Mucosa of descending colon (tissue), 3 donors: ENCODE measurements at regions not wholly inside any gene's neighbourhood (a gene's known extent, or its start where the extent isn't known, plus 50 kb on each side); places are given as distances from the start of the nearest gene placed in this dataset.
"Not testable (repeated sequence)": the region's sequence is repeated elsewhere in the genome, so short reads cannot be mapped to it uniquely, and the experiment has no call there.

Source experiments
- ATAC-seq: fragments of 200-7000 bp; cut with Tn5 transposase; one replicate; pipeline ENCODE4 v1.9.1; 2020; ENCODE audit warnings: mild to moderate bottlenecking, moderate library complexity
- DNase-seq, 3 donors: peaks; one replicate each; pipeline ENCODE4 v3.0.0-alpha.2; 2020
- H3K36me3 ChIP-seq: fragments of 200-600 bp; one replicate; pipeline ENCODE4 v1.8.0; 2021; ENCODE audit warnings: low read depth, mild to moderate bottlenecking
- H3K4me1 ChIP-seq: fragments of 200-600 bp; one replicate; pipeline ENCODE4 v1.8.0; 2021; ENCODE audit warnings: low read depth, mild to moderate bottlenecking
- H3K4me3 ChIP-seq: fragments of 200-600 bp; one replicate; pipeline ENCODE4 v1.8.0; 2021; ENCODE audit warnings: mild to moderate bottlenecking
- H3K9me3 ChIP-seq: fragments of 200-600 bp; one replicate; pipeline ENCODE4 v1.8.0; 2021; ENCODE audit warnings: mild to moderate bottlenecking
- intact Hi-C, 2 donors: fragments of 100-400 bp; cut with DNase I in 1 of 2; cut with micrococcal nuclease in 1 of 2; formaldehyde crosslinking; loops; one replicate each; pipeline versions ENCODE4 v1.11.0 to v1.11.1; 2022; cut with DNase I, micrococcal nuclease
- TF ChIP-seq, protein P1 (sequence below): fragments of 200-600 bp; IDR thresholded peaks from one replicate; pipeline ENCODE4 v1.8.0; 2022; ENCODE audit warnings: antibody characterized with exemption, mild to moderate bottlenecking
- donor health status: DM: no; HTN: no; CAD: no; lungs with moderate emphysema.
- donor health status: DM: no; HTN: no; CAD: no.
- donor health status: DM: no; HTN: yes; CAD: no.

DNA sequence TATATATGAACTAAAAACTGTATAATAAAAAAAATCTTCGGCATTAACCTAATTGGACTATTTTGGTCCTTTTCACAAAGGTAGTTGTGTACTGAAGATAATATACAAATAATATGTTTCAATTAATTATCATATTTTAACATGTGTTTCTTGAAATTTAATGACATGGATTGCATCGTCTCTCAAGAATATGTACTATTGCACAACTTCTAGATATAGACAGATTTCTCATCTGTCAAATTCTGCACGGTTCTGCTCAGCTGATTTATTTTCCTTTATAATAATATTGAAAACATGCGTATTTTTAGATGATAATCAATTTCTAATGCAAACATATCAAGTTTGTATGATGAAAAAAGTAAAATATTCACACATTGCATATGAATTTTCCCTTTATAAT, 498.7 kb upstream of the PABPC4L start:
- Histone ChIP-seq H3K4me1 (no peaks in the 10 kb centered on the region), H3K9me3 (no peaks in the 10 kb centered on the region), H3K4me3 (no peak overlapping the region), H3K36me3 (no peaks in the 10 kb centered on the region)
- intact Hi-C loops, result no loop called here
- DNase-seq, result no peak
- ATAC-seq, result no peak
- TF ChIP-seq, protein P1, sequence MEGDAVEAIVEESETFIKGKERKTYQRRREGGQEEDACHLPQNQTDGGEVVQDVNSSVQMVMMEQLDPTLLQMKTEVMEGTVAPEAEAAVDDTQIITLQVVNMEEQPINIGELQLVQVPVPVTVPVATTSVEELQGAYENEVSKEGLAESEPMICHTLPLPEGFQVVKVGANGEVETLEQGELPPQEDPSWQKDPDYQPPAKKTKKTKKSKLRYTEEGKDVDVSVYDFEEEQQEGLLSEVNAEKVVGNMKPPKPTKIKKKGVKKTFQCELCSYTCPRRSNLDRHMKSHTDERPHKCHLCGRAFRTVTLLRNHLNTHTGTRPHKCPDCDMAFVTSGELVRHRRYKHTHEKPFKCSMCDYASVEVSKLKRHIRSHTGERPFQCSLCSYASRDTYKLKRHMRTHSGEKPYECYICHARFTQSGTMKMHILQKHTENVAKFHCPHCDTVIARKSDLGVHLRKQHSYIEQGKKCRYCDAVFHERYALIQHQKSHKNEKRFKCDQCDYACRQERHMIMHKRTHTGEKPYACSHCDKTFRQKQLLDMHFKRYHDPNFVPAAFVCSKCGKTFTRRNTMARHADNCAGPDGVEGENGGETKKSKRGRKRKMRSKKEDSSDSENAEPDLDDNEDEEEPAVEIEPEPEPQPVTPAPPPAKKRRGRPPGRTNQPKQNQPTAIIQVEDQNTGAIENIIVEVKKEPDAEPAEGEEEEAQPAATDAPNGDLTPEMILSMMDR, result no peak

DNA sequence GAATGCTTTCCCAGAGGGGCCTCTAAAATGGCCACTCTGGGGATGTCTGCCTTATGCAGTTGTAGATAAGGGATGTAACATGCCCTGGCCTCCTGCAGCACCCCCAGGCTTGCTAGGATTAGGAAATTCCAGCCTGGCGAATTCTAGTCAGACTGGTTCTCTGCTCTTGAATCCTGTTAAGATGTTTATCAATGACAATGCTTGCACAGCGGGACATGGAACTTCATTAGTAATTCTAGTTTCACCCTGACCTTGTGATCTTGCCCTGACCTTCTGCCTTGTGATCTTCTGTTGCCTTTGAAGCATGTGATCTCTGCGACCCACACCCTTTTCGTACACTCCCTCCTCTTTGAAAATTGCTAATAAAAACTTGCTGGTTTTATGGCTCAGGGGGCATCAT, 497.2 kb upstream of the PABPC4L start:
- H3K4me3 ChIP-seq, H3K9me3 ChIP-seq, H3K4me1 ChIP-seq, ATAC-seq, H3K36me3 ChIP-seq, DNase-seq, intact Hi-C loops: not testable (repeated sequence)

DNA sequence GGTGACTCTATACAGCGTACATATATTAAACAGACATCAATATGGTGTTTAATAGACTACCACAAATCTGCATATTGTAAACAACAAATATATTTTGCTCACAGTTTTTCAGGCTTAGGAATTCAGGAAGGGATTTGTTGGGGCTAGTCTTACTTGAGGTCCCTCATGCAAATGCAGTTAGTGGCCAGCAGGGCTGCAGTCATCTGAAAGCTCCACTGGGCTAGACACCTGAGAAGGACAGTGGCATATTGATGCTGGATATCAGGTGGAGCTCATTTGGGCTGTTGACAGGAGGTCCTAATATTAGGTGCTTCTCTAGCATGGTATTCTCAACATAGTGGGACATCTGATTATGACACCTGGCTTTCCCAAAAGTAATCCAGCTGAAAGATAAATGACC, 493.8 kb upstream of the PABPC4L start:
- no peaks in the 10 kb centered on the region for H3K36me3 ChIP-seq
- TF ChIP-seq, protein P1, result no peak
- DNase-seq (no peak), ATAC-seq (no peak)
- intact Hi-C loops, result no loop called here
- no peaks in the 10 kb centered on the region for H3K4me1 ChIP-seq
- H3K9me3 ChIP-seq, result no peaks in the 10 kb centered on the region
- no peak overlapping the region for H3K4me3 ChIP-seq

DNA sequence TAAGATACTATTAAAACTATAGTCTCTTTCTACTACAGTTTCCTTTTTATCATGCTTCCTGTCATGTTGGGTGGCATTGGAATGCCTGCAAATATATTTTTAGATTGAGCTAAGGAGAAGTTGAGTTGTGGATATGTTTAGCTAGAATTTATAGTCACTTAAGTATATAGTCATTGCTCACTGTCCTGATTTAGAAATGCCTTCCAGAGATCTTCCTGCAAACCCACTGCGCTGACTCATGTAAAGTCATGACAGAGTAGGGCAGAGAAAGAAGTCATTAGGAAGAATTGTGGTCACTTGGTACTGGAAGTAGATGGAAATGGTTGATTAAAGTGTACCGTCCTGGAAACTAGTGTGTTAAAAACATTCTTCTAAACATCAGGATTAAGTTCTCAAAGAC, 490.3 kb upstream of the PABPC4L start:
- ATAC-seq (no peak), DNase-seq (no peak)
- TF ChIP-seq, protein P1, result no peak
- no peak overlapping the region for H3K4me3 ChIP-seq
- no peaks in the 10 kb centered on the region for H3K36me3 ChIP-seq
- intact Hi-C loops, result no loop called here
- H3K9me3 ChIP-seq, result no peaks in the 10 kb centered on the region
- no peaks in the 10 kb centered on the region for H3K4me1 ChIP-seq

DNA sequence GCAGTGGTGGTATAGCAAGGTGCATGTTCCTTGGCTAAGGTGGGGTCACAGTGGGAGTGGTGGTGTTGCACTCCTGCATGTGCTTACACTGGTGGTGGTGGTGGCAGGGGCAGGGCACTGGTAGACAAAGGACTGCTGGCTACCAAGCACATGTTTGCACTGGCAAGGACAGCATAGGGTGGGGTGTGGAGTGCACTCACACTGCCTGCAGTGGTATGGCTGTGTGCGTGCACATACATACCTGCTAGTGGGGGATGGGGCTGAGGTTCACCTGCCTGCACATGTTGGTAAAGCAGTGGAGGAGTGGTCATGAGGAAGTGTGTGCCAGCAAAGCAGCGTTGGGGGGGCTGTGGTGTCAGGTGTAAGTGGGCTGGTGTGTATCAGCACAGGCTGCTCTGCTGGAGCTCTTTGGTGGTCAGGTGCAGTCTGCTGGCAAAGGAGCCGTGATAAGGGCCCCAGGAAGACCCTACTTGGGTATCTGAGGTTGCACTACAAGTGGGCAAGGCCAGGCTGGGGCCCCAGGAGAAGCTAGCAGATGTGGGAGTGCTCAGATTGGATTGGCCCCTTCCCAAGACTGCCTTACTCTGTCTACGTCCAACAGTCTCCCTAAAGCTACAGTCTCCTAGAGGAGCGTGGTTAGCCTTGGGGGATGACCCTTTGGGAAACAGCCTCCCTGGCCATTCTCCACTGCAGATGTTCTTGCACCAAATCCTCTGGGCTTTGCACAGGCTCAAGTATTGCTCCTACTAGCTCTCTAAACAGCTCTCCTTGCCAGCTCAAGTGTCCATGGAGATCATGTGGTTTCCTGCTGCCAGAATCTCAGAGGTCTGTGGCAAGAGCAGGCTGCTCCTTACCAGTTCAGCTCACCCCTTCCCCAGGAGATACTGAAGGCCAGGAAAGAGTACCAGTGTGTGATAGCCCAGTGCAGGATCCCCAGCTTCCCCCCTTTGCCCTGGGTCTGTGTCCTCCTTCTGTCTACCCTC, 486.3 kb upstream of the PABPC4L start:
- intact Hi-C loops, result no loop called here
- no peaks in the 10 kb centered on the region for H3K36me3 ChIP-seq
- ATAC-seq, result no peak
- DNase-seq, result no peak
- TF ChIP-seq, protein P1, result no peak
- no peak overlapping the region for H3K4me3 ChIP-seq
- H3K9me3 ChIP-seq, result no peaks in the 10 kb centered on the region
- no peaks in the 10 kb centered on the region for H3K4me1 ChIP-seq

DNA sequence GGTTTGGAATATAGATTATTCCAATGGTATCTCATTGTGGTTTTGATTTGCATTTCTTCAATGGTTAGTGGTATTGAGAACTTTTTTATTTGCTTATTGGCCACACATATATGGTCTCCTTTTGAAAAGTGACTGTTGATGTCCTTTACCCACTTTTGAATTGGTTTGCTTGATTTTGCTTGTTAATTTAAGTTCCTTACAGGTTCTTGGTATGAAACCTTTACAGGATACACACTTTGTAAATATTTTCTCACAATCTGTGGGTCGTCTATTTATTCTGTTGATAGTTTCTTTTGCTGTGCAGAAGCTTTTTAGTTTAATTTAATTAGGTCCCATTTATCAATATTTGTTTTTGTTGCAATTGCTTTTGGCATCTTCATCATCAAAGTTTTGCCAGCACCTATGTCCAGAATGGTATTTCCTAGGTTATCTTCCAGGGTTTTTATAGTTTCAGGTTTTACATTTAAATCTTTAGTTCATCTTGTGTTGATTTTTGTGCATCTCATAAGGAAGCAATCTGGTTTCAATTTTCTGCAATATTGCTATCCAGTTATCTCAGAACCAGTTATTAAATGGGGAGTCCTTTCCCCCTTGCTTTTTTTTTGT, 475.7 kb upstream of the PABPC4L start:
- Histone ChIP-seq H3K9me3 (no peaks in the 10 kb centered on the region), H3K36me3 (no peaks in the 10 kb centered on the region), H3K4me3 (no peak overlapping the region), H3K4me1 (no peaks in the 10 kb centered on the region)
- DNase-seq (no peak), ATAC-seq (no peak)
- TF ChIP-seq, protein P1, result no peak
- intact Hi-C loops, result no loop called here
